Activated CD8-positive, alpha-beta T cell treated with anti-CD3 and anti-CD28 coated beads, Interleukin-2, amount 10 ng/mL, durations not matched to agents 7 days and 5 days (primary cell): ENCODE measurements at regions not wholly inside any gene's neighbourhood (a gene's known extent, or its start where the extent isn't known, plus 50 kb on each side); places are given as distances from the start of the nearest gene placed in this dataset.

Experiments
- ATAC-seq: fragments of 150-1000 bp; cut with Tn5 transposase; one replicate; pipeline ENCODE4 v1.10.0; 2021; ENCODE audit warnings: moderate library complexity
- CTCF ChIA-PET: fragments of 350-600 bp; sonication (Branson Sonifier 250); formaldehyde crosslinking; loops from one replicate; lab custom pipeline; 2021; ENCODE audit warnings: antibody characterized with exemption; lab: Charles Lee
- POLR2A ChIA-PET: fragments of 350-600 bp; sonication (Branson Sonifier 250); formaldehyde crosslinking; loops from one replicate; lab custom pipeline; 2021; ENCODE audit warnings: antibody characterized with exemption; lab: Charles Lee
- DNase-seq: peaks from one replicate; pipeline ENCODE4 v3.0.0-alpha.2; 2020
- H3K27ac Mint-ChIP-seq: one replicate; pipeline ENCODE4 v1.8.0; 2021; ENCODE audit warnings: mild to moderate bottlenecking, mixed read lengths
- H3K27me3 Mint-ChIP-seq: one replicate; pipeline ENCODE4 v1.8.0; 2021; ENCODE audit warnings: low read depth, mixed read lengths
- H3K36me3 Mint-ChIP-seq: one replicate; pipeline ENCODE4 v1.8.0; 2021; ENCODE audit warnings: low read depth, mixed read lengths
- H3K4me1 Mint-ChIP-seq: one replicate; pipeline ENCODE4 v1.8.0; 2021; ENCODE audit warnings: low read depth, mixed read lengths
- H3K4me3 Mint-ChIP-seq: one replicate; pipeline ENCODE4 v1.8.0; 2021; ENCODE audit warnings: mild to moderate bottlenecking, mixed read lengths
- H3K9me3 Mint-ChIP-seq: one replicate; pipeline ENCODE4 v1.8.0; 2022; ENCODE audit warnings: mixed read lengths; ENCODE audit not compliant: insufficient read depth

DNA sequence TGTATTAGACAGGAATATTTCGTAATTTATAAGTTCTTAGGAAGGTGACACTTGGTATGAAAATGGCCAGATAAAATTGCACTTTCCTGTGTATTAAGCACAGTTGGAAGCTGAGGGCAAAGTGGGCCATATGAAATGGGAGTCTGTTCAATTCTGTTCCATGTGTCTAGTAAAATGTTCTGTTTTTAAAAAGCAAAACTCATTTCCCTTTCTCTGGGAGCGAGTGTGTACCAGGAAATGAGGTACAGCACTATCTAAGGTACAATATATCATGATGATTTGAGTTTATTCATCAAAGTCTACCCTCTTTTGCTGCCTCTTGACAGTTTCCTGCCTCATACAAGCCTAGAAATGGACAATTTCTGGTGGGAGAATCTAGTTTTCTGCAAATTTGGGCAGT lies 51.2 kb upstream of the KCNN2 start:
- Mint-ChIP-seq H3K27ac (no peak overlapping the region), H3K9me3 (no peaks in the 10 kb centered on the region), H3K4me3 (no peak overlapping the region), H3K4me1 (no peaks in the 10 kb centered on the region), H3K27me3 (no peaks in the 10 kb centered on the region), H3K36me3 (no peaks in the 10 kb centered on the region)
- no peak for DNase-seq
- POLR2A ChIA-PET: no interaction called here
- no peak for ATAC-seq
- CTCF ChIA-PET: no interaction called here

DNA sequence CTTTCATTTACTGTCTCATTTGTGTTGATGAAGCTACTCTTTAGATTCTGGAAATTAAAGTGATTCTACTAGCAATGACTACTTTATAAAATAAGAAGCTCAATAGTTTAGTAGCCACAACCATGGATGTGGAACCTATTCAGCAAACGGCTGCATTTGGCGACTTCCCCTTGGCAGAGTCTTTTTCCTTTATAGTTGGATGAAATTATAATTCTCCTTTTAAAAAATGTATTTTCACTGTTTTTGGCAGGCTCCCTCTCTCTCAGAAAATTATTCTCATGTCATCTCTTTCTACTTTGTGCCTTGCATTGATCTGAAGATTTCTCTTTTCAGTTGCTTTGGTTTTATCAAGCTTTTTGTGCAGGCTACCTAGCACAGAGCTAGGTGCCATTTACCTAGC lies 50.6 kb upstream of the KCNN2 start:
- H3K36me3 Mint-ChIP-seq: no peaks in the 10 kb centered on the region
- no peaks in the 10 kb centered on the region for H3K9me3 Mint-ChIP-seq
- CTCF ChIA-PET: no interaction called here
- no peaks in the 10 kb centered on the region for H3K4me1 Mint-ChIP-seq
- H3K27me3 Mint-ChIP-seq: no peaks in the 10 kb centered on the region
- ATAC-seq (no peak), DNase-seq (no peak)
- H3K27ac Mint-ChIP-seq: no peak overlapping the region
- no peak overlapping the region for H3K4me3 Mint-ChIP-seq
- POLR2A ChIA-PET: no interaction called here

DNA sequence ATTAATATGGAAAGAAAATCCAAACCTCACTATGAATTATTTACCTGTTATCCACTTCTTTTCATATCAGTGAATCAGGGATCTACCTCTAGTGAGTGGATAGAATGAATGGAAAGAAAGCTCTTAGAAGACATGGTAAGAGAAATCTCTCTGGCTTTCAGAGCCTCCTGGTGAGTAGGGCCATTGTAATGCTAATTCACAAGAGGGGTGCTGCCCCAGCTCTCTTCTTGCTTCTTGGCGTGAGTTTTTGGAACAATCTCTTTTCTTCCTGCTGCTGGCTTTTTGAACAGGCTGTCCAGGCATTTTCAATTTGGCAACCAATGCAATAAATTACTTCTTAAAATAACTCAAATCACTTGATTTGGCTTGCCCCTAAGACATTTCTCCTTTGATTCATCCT lies 49.9 kb upstream of the KCNN2 start:
- ATAC-seq: no peak
- Mint-ChIP-seq H3K4me3 (no peak overlapping the region), H3K4me1 (no peaks in the 10 kb centered on the region), H3K27me3 (no peaks in the 10 kb centered on the region), H3K9me3 (no peaks in the 10 kb centered on the region), H3K27ac (no peak overlapping the region), H3K36me3 (no peaks in the 10 kb centered on the region)
- CTCF ChIA-PET: interaction anchor here (0.9 kb wide), 1 partner anchor 211 kb away, joined by 3 read pairs; no protein-coding TSS in a partner anchor
- POLR2A ChIA-PET: no interaction called here
- no peak for DNase-seq
